Heart left ventricle (tissue), 13 donors: ENCODE measurements at regions not wholly inside any gene's neighbourhood (a gene's known extent, or its start where the extent isn't known, plus 50 kb on each side); places are given as distances from the start of the nearest gene placed in this dataset.

Experiments
- POLR2A ChIP-seq, 2 donors: fragments of 450-650 bp; IDR thresholded peaks; one replicate each; pipeline ENCODE4 v1.6.1; 2017; ENCODE audit warnings: antibody characterized with exemption in 2 of 2, mild to moderate bottlenecking in 2 of 2, moderate library complexity in 2 of 2
- TF ChIP-seq, protein P1 (sequence below), 12 donors: fragments of 200-600 bp; sonication (generic) in 4 of 12; IDR thresholded peaks; one replicate each; pipeline versions ENCODE4 v1.5.0 to v1.8.0; 2018 to 2022; ENCODE audit warnings: antibody characterized with exemption in 12 of 12, mild to moderate bottlenecking in 5 of 12
- donor health status: ischemic (EF 13 %, LVEDD 7.1; RV severe dilation, severe dysfunction).
- donor health status: DM: no; HTN: yes; CAD: no.
- donor health status: DM: no; HTN: no; CAD: no.
- donor health status: ischemic (EF 25% LVEDD 6.9; RV normal size, moderate dysfunction).
- donor health status: ischemic (EF 25% LVEDD 5.7; RV mildly dilated, moderate dysfunction).
- donor health status: ischemic (EF 35%, LVEDD 5.7; RV mildly dilated, moderate dysfunction).
- donor health status: nonischemic (EF 11% LVEDD 7.7; RV severe dilation, severe dysfunction).
- donor health status: DM: yes; HTN: yes; CAD: no.
- donor health status: PGD.
- donor health status: ischemic (EF 29% LVEDD 5.4; RV normal size, mild dysfunction).
- donor health status: nonischemic (EF 23%, LVEDD 6.1; RV moderate dilation, normal function).

DNA sequence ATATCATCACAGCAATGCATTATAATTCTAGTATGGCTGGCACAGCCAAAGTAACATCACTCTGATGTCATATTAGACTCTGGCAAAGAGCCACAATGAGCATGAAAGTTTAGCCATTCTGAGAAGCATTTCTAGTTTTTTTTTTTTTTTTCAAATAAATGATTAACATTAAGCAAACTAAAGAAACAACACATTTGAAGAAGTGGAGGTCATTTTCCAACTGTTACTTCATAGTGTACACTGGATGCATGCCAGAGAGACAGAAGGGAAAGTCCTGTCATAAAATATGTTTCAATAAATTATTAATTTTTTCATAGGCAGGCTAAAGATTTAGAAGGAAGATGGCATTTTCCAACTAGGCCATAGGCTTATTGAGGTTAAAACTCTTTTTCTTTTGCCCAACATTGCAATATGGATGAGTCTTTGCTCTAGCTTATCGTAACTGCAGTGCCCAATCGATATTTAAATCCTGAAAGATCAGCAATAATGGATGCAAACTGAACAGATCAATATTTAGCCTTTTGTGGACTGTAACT lies 1630.4 kb upstream of the ACVR2A start:
- TF ChIP-seq, protein P1, sequence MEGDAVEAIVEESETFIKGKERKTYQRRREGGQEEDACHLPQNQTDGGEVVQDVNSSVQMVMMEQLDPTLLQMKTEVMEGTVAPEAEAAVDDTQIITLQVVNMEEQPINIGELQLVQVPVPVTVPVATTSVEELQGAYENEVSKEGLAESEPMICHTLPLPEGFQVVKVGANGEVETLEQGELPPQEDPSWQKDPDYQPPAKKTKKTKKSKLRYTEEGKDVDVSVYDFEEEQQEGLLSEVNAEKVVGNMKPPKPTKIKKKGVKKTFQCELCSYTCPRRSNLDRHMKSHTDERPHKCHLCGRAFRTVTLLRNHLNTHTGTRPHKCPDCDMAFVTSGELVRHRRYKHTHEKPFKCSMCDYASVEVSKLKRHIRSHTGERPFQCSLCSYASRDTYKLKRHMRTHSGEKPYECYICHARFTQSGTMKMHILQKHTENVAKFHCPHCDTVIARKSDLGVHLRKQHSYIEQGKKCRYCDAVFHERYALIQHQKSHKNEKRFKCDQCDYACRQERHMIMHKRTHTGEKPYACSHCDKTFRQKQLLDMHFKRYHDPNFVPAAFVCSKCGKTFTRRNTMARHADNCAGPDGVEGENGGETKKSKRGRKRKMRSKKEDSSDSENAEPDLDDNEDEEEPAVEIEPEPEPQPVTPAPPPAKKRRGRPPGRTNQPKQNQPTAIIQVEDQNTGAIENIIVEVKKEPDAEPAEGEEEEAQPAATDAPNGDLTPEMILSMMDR (IDR thresholded peaks at IDR 0.05): no peak
- TF ChIP-seq POLR2A (IDR thresholded peaks at IDR 0.05): no peak
